Right renal cortex interstitium (tissue), 3 donors: ENCODE measurements at regions not wholly inside any gene's neighbourhood (a gene's known extent, or its start where the extent isn't known, plus 50 kb on each side); places are given as distances from the start of the nearest gene placed in this dataset.

Source experiments
- DNase-seq, 3 donors: peaks; one replicate each; pipeline ENCODE4 v3.0.0-alpha.2; 2013; ENCODE audit warnings: low read depth in 3 of 3, low spot score in 2 of 3

GRCh38 chr1:228984646-228985631, 249.7 kb downstream of the RHOU start:
- DNase-seq: no peak

- no peak for DNase-seq
Observed at GRCh38 chr1:228985661-228986060, 250.4 kb downstream of the RHOU start.

- no peak for DNase-seq
Observed at GRCh38 chr1:228986093-228986904, 251.0 kb downstream of the RHOU start.

GRCh38 chr1:228987286-228987685, 252.0 kb downstream of the RHOU start:
- no peak for DNase-seq

- DNase-seq: no peak
Observed at GRCh38 chr1:228987736-228988506, 252.6 kb downstream of the RHOU start.

- DNase-seq: no peak
Observed at GRCh38 chr1:228988664-228989063, 253.4 kb downstream of the RHOU start.

GRCh38 chr1:228989176-228989575, 253.9 kb downstream of the RHOU start:
- no peak for DNase-seq

- DNase-seq: no peak
Observed at GRCh38 chr1:228989676-228989991, 254.4 kb downstream of the RHOU start.

- peak; percentile 36 to 59 (median 38) for DNase-seq
Observed at GRCh38 chr1:228989992-228990827, 254.9 kb downstream of the RHOU start.

- DNase-seq: no peak
Observed at GRCh38 chr1:228990906-228991569, 255.8 kb downstream of the RHOU start.

- DNase-seq: no peak
Observed at GRCh38 chr1:228992044-228992443, 256.8 kb downstream of the RHOU start.

- no peak for DNase-seq
Observed at GRCh38 chr1:228992907-228993535, 257.7 kb downstream of the RHOU start.

- DNase-seq: no peak
Observed at GRCh38 chr1:228994676-228995594, 259.7 kb downstream of the RHOU start.

GRCh38 chr1:228996281-228996680, 261.0 kb downstream of the RHOU start:
- no peak for DNase-seq

GRCh38 chr1:228997721-228998144, 262.5 kb downstream of the RHOU start:
- DNase-seq: no peak

- DNase-seq: no peak
Observed at GRCh38 chr1:228998179-228998578, 262.9 kb downstream of the RHOU start.

GRCh38 chr1:228999446-229000170, 264.3 kb downstream of the RHOU start:
- DNase-seq: no peak
